H9 (cell line): ENCODE measurements at regions not wholly inside any gene's neighbourhood (a gene's known extent, or its start where the extent isn't known, plus 50 kb on each side); places are given as distances from the start of the nearest gene placed in this dataset.

Experiments
- DNase-seq: peaks from one replicate; pipeline ENCODE4 v3.0.0-alpha.2; 2017
- H2AFZ ChIP-seq: one replicate; pipeline ENCODE4 v1.6.1; 2013; ENCODE audit warnings: mild to moderate bottlenecking, low read length, control low read depth, moderate library complexity
- H2AK5ac ChIP-seq: 2 replicates; pipeline ENCODE4 v1.6.1; 2013; ENCODE audit warnings: low read length, control low read depth, mixed read lengths; ENCODE audit not compliant: insufficient read length
- H2BK120ac ChIP-seq: one replicate; pipeline ENCODE4 v1.6.1; 2013; ENCODE audit warnings: low read depth, mild to moderate bottlenecking, low read length, control low read depth, inconsistent platforms; ENCODE audit not compliant: poor library complexity, severe bottlenecking
- H2BK12ac ChIP-seq: 2 replicates; pipeline ENCODE4 v1.6.1; 2013; ENCODE audit warnings: low read length, control low read depth, mixed read lengths, low read depth; ENCODE audit not compliant: insufficient read length
- H2BK15ac ChIP-seq: 2 replicates; pipeline ENCODE4 v1.6.1; 2013; ENCODE audit warnings: low read depth, low read length, control low read depth
- H2BK20ac ChIP-seq: one replicate; pipeline ENCODE4 v1.6.1; 2013; ENCODE audit warnings: low read depth, mild to moderate bottlenecking, low read length, control low read depth, inconsistent platforms; ENCODE audit not compliant: poor library complexity, severe bottlenecking
- H2BK5ac ChIP-seq: 2 replicates; pipeline ENCODE4 v1.6.1; 2013; ENCODE audit warnings: low read length, control low read depth, mixed read lengths; ENCODE audit not compliant: insufficient read length
- H3K14ac ChIP-seq: 2 replicates; pipeline ENCODE4 v1.6.1; 2013; ENCODE audit warnings: low read length, control low read depth; ENCODE audit not compliant: insufficient read depth
- H3K18ac ChIP-seq: 2 replicates; pipeline ENCODE4 v1.6.1; 2013; ENCODE audit warnings: low read depth, mild to moderate bottlenecking, mixed read lengths, low read length, control low read depth; ENCODE audit not compliant: insufficient read length
- H3K23ac ChIP-seq: 2 replicates; pipeline ENCODE4 v1.6.1; 2013; ENCODE audit warnings: low read length, control low read depth, mixed read lengths, low read depth; ENCODE audit not compliant: insufficient read length
- H3K23me2 ChIP-seq: 2 replicates; pipeline ENCODE4 v1.6.1; 2013; ENCODE audit warnings: low read depth, mild to moderate bottlenecking, mixed read lengths, low read length, control low read depth; ENCODE audit not compliant: insufficient read length, poor library complexity, severe bottlenecking
- H3K27ac ChIP-seq: 2 replicates; pipeline ENCODE4 v1.5.1; 2013; ENCODE audit warnings: low read length, control low read depth, mixed read lengths, low read depth; ENCODE audit not compliant: insufficient read length
- H3K27me3 ChIP-seq: 2 replicates; pipeline ENCODE4 v1.6.1; 2013; ENCODE audit warnings: low read length, control low read depth, inconsistent platforms; ENCODE audit not compliant: insufficient read depth
- H3K4ac ChIP-seq: 2 replicates; pipeline ENCODE4 v1.6.1; 2013; ENCODE audit warnings: low read depth, mild to moderate bottlenecking, control low read depth, inconsistent platforms, low read length, moderate library complexity
- H3K4me1 ChIP-seq: 2 replicates; pipeline ENCODE4 v1.6.1; 2013; ENCODE audit warnings: low read length, control low read depth, inconsistent platforms; ENCODE audit not compliant: insufficient read depth
- H3K4me2 ChIP-seq: 2 replicates; pipeline ENCODE4 v1.6.1; 2013; ENCODE audit warnings: low read length, control low read depth, mixed read lengths; ENCODE audit not compliant: insufficient read length, insufficient read depth
- H3K56ac ChIP-seq: 2 replicates; pipeline ENCODE4 v1.6.1; 2013; ENCODE audit warnings: low read depth, mild to moderate bottlenecking, mixed read lengths, low read length, control low read depth; ENCODE audit not compliant: insufficient read length
- H3K79me1 ChIP-seq: 2 replicates; pipeline ENCODE4 v1.6.1; 2013; ENCODE audit warnings: low read depth, mild to moderate bottlenecking, moderate library complexity, low read length, control low read depth, inconsistent platforms; ENCODE audit not compliant: insufficient read depth, poor library complexity, severe bottlenecking
- H3K79me2 ChIP-seq: 2 replicates; pipeline ENCODE4 v1.6.1; 2013; ENCODE audit warnings: low read length, control low read depth, inconsistent platforms; ENCODE audit not compliant: insufficient read depth
- H3K9ac ChIP-seq: 2 replicates; pipeline ENCODE4 v1.6.1; 2013; ENCODE audit warnings: low read length, control low read depth, mixed read lengths; ENCODE audit not compliant: insufficient read length; ENCODE audit errors: extremely low read depth
- H3K9me3 ChIP-seq: one replicate; pipeline ENCODE4 v1.6.1; 2013; ENCODE audit warnings: low read depth, low read length, inconsistent platforms; ENCODE audit not compliant: control insufficient read depth
- H3T11ph ChIP-seq: one replicate; pipeline ENCODE4 v1.6.1; 2013; ENCODE audit warnings: mild to moderate bottlenecking, low read length, control low read depth, inconsistent platforms
- H4K20me1 ChIP-seq: one replicate; pipeline ENCODE4 v1.6.1; 2013; ENCODE audit not compliant: control insufficient read depth, insufficient read length, insufficient read depth
- H4K5ac ChIP-seq: 2 replicates; pipeline ENCODE4 v1.6.1; 2013; ENCODE audit warnings: low read depth, mild to moderate bottlenecking, mixed read lengths, low read length, control low read depth; ENCODE audit not compliant: insufficient read length
- H4K8ac ChIP-seq: replicated peaks from 2 replicates; pipeline ENCODE4 v1.6.1; 2013; ENCODE audit warnings: low read length, control low read depth, mixed read lengths, low read depth; ENCODE audit not compliant: insufficient read length
- H4K91ac ChIP-seq: 2 replicates; pipeline ENCODE4 v1.6.1; 2013; ENCODE audit warnings: low read depth, mild to moderate bottlenecking, moderate library complexity, mixed read lengths, low read length, control low read depth; ENCODE audit not compliant: insufficient read length
- H3K27ac Mint-ChIP-seq, 3 experiments: 2 replicates in 2 of 3; 3 replicates in 1 of 3; pipeline ENCODE4 v1.8.0; 2020 to 2021; ENCODE audit warnings: mixed read lengths in 3 of 3, mild to moderate bottlenecking in 1 of 3, moderate library complexity in 1 of 3
- H3K27me3 Mint-ChIP-seq: 2 replicates; pipeline ENCODE4 v1.8.0; 2021; ENCODE audit warnings: low read depth, mild to moderate bottlenecking, moderate library complexity, mixed read lengths
- H3K36me3 Mint-ChIP-seq, 3 experiments: 2 replicates in 2 of 3; 3 replicates in 1 of 3; pipeline ENCODE4 v1.8.0; 2020 to 2021; ENCODE audit warnings: low read depth in 3 of 3, mixed read lengths in 3 of 3; ENCODE audit not compliant: insufficient read depth in 1 of 3
- H3K4me1 Mint-ChIP-seq, 2 experiments: 2 replicates each; pipeline ENCODE4 v1.8.0; 2020; ENCODE audit warnings: mixed read lengths in 2 of 2
- H3K4me3 Mint-ChIP-seq, 2 experiments: 2 replicates in 1 of 2; 3 replicates in 1 of 2; pipeline ENCODE4 v1.8.0; 2020 to 2021; ENCODE audit warnings: mild to moderate bottlenecking in 2 of 2, mixed read lengths in 2 of 2, moderate library complexity in 1 of 2
- H3K9me3 Mint-ChIP-seq, 2 experiments: 2 replicates in 1 of 2; 3 replicates in 1 of 2; pipeline ENCODE4 v1.8.0; 2020; ENCODE audit warnings: mild to moderate bottlenecking in 2 of 2, mixed read lengths in 2 of 2, moderate library complexity in 1 of 2
- CTCF ChIP-seq: fragments of 200-600 bp; sonication (generic); conservative IDR thresholded peaks from 3 replicates; pipeline ENCODE4 v1.8.0; 2021; ENCODE audit warnings: antibody characterized with exemption, mild to moderate bottlenecking
- WGBS: extraction: QIAGEN DNeasy Blood & Tissue Kit; methylation state at CpG from one replicate; pipeline ENCODE4 v1.1.7; 2013; ENCODE audit warnings: missing lambda C conversion rate, low lambda C conversion rate, mixed read lengths; ENCODE audit not compliant: insufficient read length; ENCODE audit errors: extremely low coverage; 5-methylcytosine and 5-hydroxymethylcytosine counted together

- no peak overlapping the region for H4K5ac ChIP-seq
- no peaks in the 10 kb centered on the region for H3K27me3 ChIP-seq
- H3K27me3 Mint-ChIP-seq = no peaks in the 10 kb centered on the region
- TF ChIP-seq CTCF = no peak
- H2BK12ac ChIP-seq = no peak overlapping the region
- no peak overlapping the region for H2BK20ac ChIP-seq
- H4K20me1 ChIP-seq = no peaks in the 10 kb centered on the region
- no peak overlapping the region for H3K18ac ChIP-seq
- H3K4me3 Mint-ChIP-seq = no peak overlapping the region
- H3K23me2 ChIP-seq = no peaks in the 10 kb centered on the region
- no peak overlapping the region for H3K27ac Mint-ChIP-seq
- no peak overlapping the region for H3K23ac ChIP-seq
- H3K9me3 Mint-ChIP-seq = peaks cover 0 to 2% of the 10 kb centered on the region in 2 experiments; a peak in 1 of 5 replicates
- H4K8ac ChIP-seq = no peak overlapping the region
- H3K79me2 ChIP-seq = no peaks in the 10 kb centered on the region
- no peaks in the 10 kb centered on the region for H3K79me1 ChIP-seq
- H3K56ac ChIP-seq = no peak overlapping the region
- no peak overlapping the region for H4K91ac ChIP-seq
- H3K4ac ChIP-seq = no peak overlapping the region
- no peak overlapping the region for H3T11ph ChIP-seq
- no peaks in the 10 kb centered on the region for H3K4me1 ChIP-seq
- H2BK120ac ChIP-seq = no peak overlapping the region
- H3K9ac ChIP-seq = no peak overlapping the region
- H2AK5ac ChIP-seq = no peak overlapping the region
- H3K9me3 ChIP-seq = no peaks in the 10 kb centered on the region
- no peak overlapping the region for H3K14ac ChIP-seq
- no CpG with 5 or more reads among the region's 2 CpGs for WGBS
- H3K27ac ChIP-seq = no peak overlapping the region
- no peaks in the 10 kb centered on the region for H3K4me1 Mint-ChIP-seq
- H2AFZ ChIP-seq = no peak overlapping the region
- H2BK15ac ChIP-seq = no peak overlapping the region
- DNase-seq = no peak
- H3K36me3 Mint-ChIP-seq = no peaks in the 10 kb centered on the region; a peak in 1 of 7 replicates
- no peak overlapping the region for H2BK5ac ChIP-seq
- H3K4me2 ChIP-seq = no peak overlapping the region
Observed at GRCh38 chr1:96130432-96130831, 591.2 kb upstream of the PTBP2 start.
